Gastroesophageal sphincter (tissue), 4 donors: ENCODE measurements at regions not wholly inside any gene's neighbourhood (a gene's known extent, or its start where the extent isn't known, plus 50 kb on each side); places are given as distances from the start of the nearest gene placed in this dataset.
"Not testable (repeated sequence)": the region's sequence is repeated elsewhere in the genome, so short reads cannot be mapped to it uniquely, and the experiment has no call there.

ENCODE experiments used
- ATAC-seq: fragments of 150-250 bp; one replicate; pipeline ENCODE4 v1.9.1; 2016; ENCODE audit warnings: mild to moderate bottlenecking, moderate library complexity
- H3K27ac ChIP-seq, 4 donors: fragments of 200-600 bp; sonication (generic) in 3 of 4; 1 replicate in 3 of 4; 2 replicates in 1 of 4; pipeline ENCODE4 v1.5.1; 2016 to 2019
- H3K27me3 ChIP-seq: fragments of 200-600 bp; sonication (generic); one replicate; pipeline ENCODE4 v1.5.1; 2019
- H3K36me3 ChIP-seq, 2 donors: fragments of 200-600 bp; sonication (generic); one replicate each; pipeline ENCODE4 v1.5.1; 2019; ENCODE audit warnings: control low read depth in 1 of 2
- H3K4me1 ChIP-seq, 3 donors: fragments of 200-600 bp; sonication (generic); 1 replicate in 2 of 3; 2 replicates in 1 of 3; pipeline ENCODE4 v1.5.1; 2016 to 2019; ENCODE audit warnings: control low read depth in 2 of 3
- H3K4me3 ChIP-seq, 2 donors: fragments of 200-600 bp; sonication (generic); one replicate each; pipeline ENCODE4 v1.5.1; 2019; ENCODE audit warnings: mild to moderate bottlenecking in 1 of 2, moderate library complexity in 1 of 2
- H3K9me3 ChIP-seq, 3 donors: fragments of 200-600 bp; sonication (generic); one replicate each; pipeline ENCODE4 v1.5.1; 2017 to 2019; ENCODE audit warnings: control low read depth in 2 of 3
- CTCF ChIP-seq, 4 experiments: fragments of 200-600 bp in 2 of 4; fragments of 450-650 bp in 2 of 4; sonication (generic) in 1 of 4; IDR thresholded peaks; one replicate each; pipeline ENCODE4 v1.5.1; 2017 to 2019; ENCODE audit warnings: antibody characterized with exemption in 4 of 4, mild to moderate bottlenecking in 2 of 4, moderate library complexity in 2 of 4
- EP300 ChIP-seq: sonication (generic); formaldehyde crosslinking; IDR thresholded peaks from one replicate; pipeline ENCODE4 v1.6.1; 2017; ENCODE audit warnings: antibody characterized with exemption, mild to moderate bottlenecking
- POLR2A ChIP-seq, 2 donors: fragments of 450-650 bp; IDR thresholded peaks; one replicate each; pipeline ENCODE4 v1.6.1; 2017; ENCODE audit warnings: antibody characterized with exemption in 2 of 2, mild to moderate bottlenecking in 2 of 2, moderate library complexity in 1 of 2
- POLR2AphosphoS5 ChIP-seq: sonication (generic); formaldehyde crosslinking; IDR thresholded peaks from one replicate; pipeline ENCODE4 v1.6.1; 2017; ENCODE audit warnings: antibody characterized with exemption
- WGBS, 2 donors: methylation state at CpG; one replicate each; pipeline ENCODE4 v1.1.5; 2018; ENCODE audit warnings: low coverage in 1 of 2; 5-methylcytosine and 5-hydroxymethylcytosine counted together

- Histone ChIP-seq H3K27ac (no peak overlapping the region), H3K27me3 (no peaks in the 10 kb centered on the region), H3K4me3 (no peak overlapping the region), H3K9me3 (no peaks in the 10 kb centered on the region), H3K4me1 (no peaks in the 10 kb centered on the region), H3K36me3 (no peaks in the 10 kb centered on the region)
- no peak for ATAC-seq
- TF ChIP-seq POLR2A (IDR thresholded peaks at IDR 0.05) (no peak), EP300 (no peak), POLR2AphosphoS5 (no peak), CTCF (IDR thresholded peaks at IDR 0.05) (no peak)
- WGBS, 2 donors: 73 to 76% methylated on average over 7 of the region's 10 CpGs
Measured at GRCh38 chr17:31798205-31798724, 60.8 kb downstream of the COPRS start.

DNA sequence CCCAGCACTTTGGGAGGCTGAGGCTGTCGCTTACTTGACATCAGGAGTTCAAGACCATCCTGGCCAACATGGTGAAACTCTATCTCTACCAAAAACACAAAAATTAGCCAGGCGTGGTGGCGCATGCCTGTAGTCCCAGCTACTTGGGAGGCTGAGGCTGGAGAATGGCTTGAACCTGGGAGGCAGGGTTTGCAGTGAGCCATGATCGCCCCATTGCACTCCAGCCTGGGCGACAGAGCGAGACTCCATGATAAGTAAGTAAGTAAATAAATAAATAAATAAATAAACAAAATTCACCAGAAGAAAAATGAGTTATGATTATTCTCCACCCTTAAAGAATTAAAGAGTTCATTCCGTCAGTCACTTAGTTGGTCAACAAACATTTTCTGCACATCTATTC lies 63.1 kb downstream of the COPRS start:
- 97 to 98% methylated on average over 5 to 6 of the region's 7 CpGs for WGBS, 2 donors
- H3K27me3 ChIP-seq, H3K4me1 ChIP-seq, H3K27ac ChIP-seq, H3K36me3 ChIP-seq, ATAC-seq, H3K9me3 ChIP-seq, H3K4me3 ChIP-seq: not testable (repeated sequence)

GRCh38 chr17:31794111-31794510 lies 64.9 kb downstream of the COPRS start:
- no peaks in the 10 kb centered on the region for H3K9me3 ChIP-seq
- H3K4me1 ChIP-seq: no peaks in the 10 kb centered on the region
- no peak for ATAC-seq
- 81 to 91% methylated on average over 4 to 5 of the region's 5 CpGs for WGBS, 2 donors
- H3K27me3 ChIP-seq: no peaks in the 10 kb centered on the region
- no peak overlapping the region for H3K4me3 ChIP-seq
- TF ChIP-seq EP300 (no peak), POLR2AphosphoS5 (no peak), POLR2A (IDR thresholded peaks at IDR 0.05) (no peak), CTCF (IDR thresholded peaks at IDR 0.05) (no peak)
- no peaks in the 10 kb centered on the region for H3K36me3 ChIP-seq
- H3K27ac ChIP-seq: no peak overlapping the region

DNA sequence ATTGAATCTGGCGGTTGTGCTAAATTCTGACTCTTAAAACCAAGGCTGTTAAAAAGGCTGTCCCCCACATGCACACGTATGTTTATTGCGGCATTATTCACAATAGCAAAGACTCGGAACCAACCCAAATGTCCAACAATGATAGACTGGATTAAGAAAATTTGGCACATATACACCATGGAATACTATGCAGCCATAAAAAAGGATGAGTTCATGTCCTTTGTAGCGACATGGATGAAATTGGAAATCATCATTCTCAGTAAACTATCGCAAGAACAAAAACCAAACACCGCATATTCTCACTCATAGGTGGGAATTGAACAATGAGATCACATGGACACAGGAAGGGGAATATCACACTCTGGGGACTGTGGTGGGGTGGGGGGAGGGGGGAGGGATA lies 65.4 kb downstream of the COPRS start:
- H3K27me3 ChIP-seq, H3K27ac ChIP-seq, H3K4me3 ChIP-seq, H3K9me3 ChIP-seq, H3K36me3 ChIP-seq, H3K4me1 ChIP-seq, ATAC-seq: not testable (repeated sequence)
- 93 to 95% methylated on average over 4 to 7 of the region's 7 CpGs for WGBS, 2 donors

GRCh38 chr17:31792007-31792585 lies 66.9 kb downstream of the COPRS start:
- ATAC-seq: no peak
- Histone ChIP-seq H3K27me3 (no peaks in the 10 kb centered on the region), H3K4me3 (no peak overlapping the region), H3K36me3 (no peaks in the 10 kb centered on the region), H3K27ac (no peak overlapping the region), H3K9me3 (no peaks in the 10 kb centered on the region), H3K4me1 (peaks cover 0 to 17% (median 0%) of the 10 kb centered on the region in 3 donors)
- no peak for TF ChIP-seq EP300
- TF ChIP-seq CTCF (IDR thresholded peaks at IDR 0.05): no peak
- TF ChIP-seq POLR2A (IDR thresholded peaks at IDR 0.05): no peak
- 57 to 88% methylated on average over 4 to 6 of the region's 6 CpGs for WGBS, 2 donors

- WGBS, 2 donors: 86 to 90% methylated on average over 4 to 11 of the region's 12 CpGs
- H3K4me3 ChIP-seq: no peak overlapping the region
- H3K36me3 ChIP-seq: no peaks in the 10 kb centered on the region
- no peaks in the 10 kb centered on the region for H3K9me3 ChIP-seq
- peaks cover 0 to 17% (median 0%) of the 10 kb centered on the region in 3 donors for H3K4me1 ChIP-seq
- no peaks in the 10 kb centered on the region for H3K27me3 ChIP-seq
- TF ChIP-seq CTCF (IDR thresholded peaks at IDR 0.05) (no peak), EP300 (no peak), POLR2AphosphoS5 (no peak), POLR2A (IDR thresholded peaks at IDR 0.05) (no peak)
- no peak overlapping the region for H3K27ac ChIP-seq
- no peak for ATAC-seq
Measured at GRCh38 chr17:31789707-31790505, 69.1 kb downstream of the COPRS start.
